ENCODE measurements at regions not wholly inside any gene's neighbourhood (a gene's known extent, or its start where the extent isn't known, plus 50 kb on each side); places are given as distances from the start of the nearest gene placed in this dataset.
"Not testable (repeated sequence)": the region's sequence is repeated elsewhere in the genome, so short reads cannot be mapped to it uniquely, and the experiment has no call there.

- no TSS peak for BruUV-seq (replicated peaks)
- TF ChIP-seq CTCF (conservative IDR thresholded peaks at IDR 0.05; ENCODE audit: low read depth, low read length) = no peak
- TF ChIP-seq EZH2 (IDR thresholded peaks at IDR 0.05; ENCODE audit: borderline replicate concordance, low read depth, low read length, poor library complexity, severe bottlenecking) = no peak
- no peak for DNase-seq (ENCODE audit: low spot score)
- Histone ChIP-seq H3K27ac (ENCODE audit: low read depth, low read length, poor library complexity, severe bottlenecking) (no peak overlapping the region), H3K4me3 (ENCODE audit: low read depth, low read length, poor library complexity, severe bottlenecking) (no peak overlapping the region), H3K27me3 (replicated peaks; ENCODE audit: insufficient read depth, low read depth, low read length, poor library complexity) (no peaks in the 10 kb centered on the region), H3K4me1 (ENCODE audit: insufficient read depth, low read length, poor library complexity, severe bottlenecking) (no peaks in the 10 kb centered on the region), H3K36me3 (ENCODE audit: insufficient read depth, low read length, poor library complexity, severe bottlenecking) (no peaks in the 10 kb centered on the region), H3K9me3 (ENCODE audit: low read depth, low read length, poor library complexity, severe bottlenecking) (no peaks in the 10 kb centered on the region)
- intact Hi-C loops (cut with micrococcal nuclease; ENCODE audit: unreplicated experiment) = no loop called here
- POLR2A ChIA-PET (ENCODE audit: low non-redundant PET) = no interaction called here
- CTCF ChIA-PET = interaction anchor here (0.8 kb wide), 1 partner anchor 1232 kb away, joined by 3 read pairs; no protein-coding TSS in a partner anchor
Measured at GRCh38 chr3:86772699-86773098, 218.2 kb downstream of the VGLL3 start.

- Histone ChIP-seq H3K4me3 (ENCODE audit: low read depth, low read length, poor library complexity, severe bottlenecking) (no peak overlapping the region), H3K27me3 (replicated peaks; ENCODE audit: insufficient read depth, low read depth, low read length, poor library complexity) (no peaks in the 10 kb centered on the region), H3K27ac (ENCODE audit: low read depth, low read length, poor library complexity, severe bottlenecking) (no peak overlapping the region), H3K9me3 (ENCODE audit: low read depth, low read length, poor library complexity, severe bottlenecking) (no peaks in the 10 kb centered on the region), H3K4me1 (ENCODE audit: insufficient read depth, low read length, poor library complexity, severe bottlenecking) (no peaks in the 10 kb centered on the region), H3K36me3 (ENCODE audit: insufficient read depth, low read length, poor library complexity, severe bottlenecking) (no peaks in the 10 kb centered on the region)
- BruUV-seq (replicated peaks) = no TSS peak
- TF ChIP-seq CTCF (conservative IDR thresholded peaks at IDR 0.05; ENCODE audit: low read depth, low read length) (no peak), EZH2 (IDR thresholded peaks at IDR 0.05; ENCODE audit: borderline replicate concordance, low read depth, low read length, poor library complexity, severe bottlenecking) (no peak)
- ChIA-PET CTCF (interaction anchor here (0.8 kb wide), 1 partner anchor 1233 kb away, joined by 3 read pairs; no protein-coding TSS in a partner anchor), POLR2A (ENCODE audit: low non-redundant PET) (no interaction called here)
- DNase-seq (ENCODE audit: low spot score) = no peak
- intact Hi-C loops (cut with micrococcal nuclease; ENCODE audit: unreplicated experiment) = no loop called here
Measured at GRCh38 chr3:86771741-86772512, 219.0 kb downstream of the VGLL3 start.

- intact Hi-C loops (cut with micrococcal nuclease; ENCODE audit: unreplicated experiment) = no loop called here
- ChIA-PET POLR2A (ENCODE audit: low non-redundant PET) (no interaction called here), CTCF (no interaction called here)
- no peaks in the 10 kb centered on the region for H3K27me3 ChIP-seq (replicated peaks; ENCODE audit: insufficient read depth, low read depth, low read length, poor library complexity)
- DNase-seq (ENCODE audit: low spot score) = no peak
- no TSS peak for BruUV-seq (replicated peaks)
- no peaks in the 10 kb centered on the region for H3K9me3 ChIP-seq (ENCODE audit: low read depth, low read length, poor library complexity, severe bottlenecking)
- no peak for TF ChIP-seq CTCF (conservative IDR thresholded peaks at IDR 0.05; ENCODE audit: low read depth, low read length)
- no peak for TF ChIP-seq EZH2 (IDR thresholded peaks at IDR 0.05; ENCODE audit: borderline replicate concordance, low read depth, low read length, poor library complexity, severe bottlenecking)
- H3K4me1 ChIP-seq (ENCODE audit: insufficient read depth, low read length, poor library complexity, severe bottlenecking) = no peaks in the 10 kb centered on the region
- no peak overlapping the region for H3K4me3 ChIP-seq (ENCODE audit: low read depth, low read length, poor library complexity, severe bottlenecking)
- H3K36me3 ChIP-seq (ENCODE audit: insufficient read depth, low read length, poor library complexity, severe bottlenecking) = no peaks in the 10 kb centered on the region
- no peak overlapping the region for H3K27ac ChIP-seq (ENCODE audit: low read depth, low read length, poor library complexity, severe bottlenecking)
Measured at GRCh38 chr3:86766331-86766730, 224.6 kb downstream of the VGLL3 start.

GRCh38 chr3:86757322-86758179 lies 233.4 kb downstream of the VGLL3 start:
- H3K27me3 ChIP-seq (replicated peaks; ENCODE audit: insufficient read depth, low read depth, low read length, poor library complexity); BruUV-seq (replicated peaks); DNase-seq (ENCODE audit: low spot score); H3K4me1 ChIP-seq (ENCODE audit: insufficient read depth, low read length, poor library complexity, severe bottlenecking); H3K4me3 ChIP-seq (ENCODE audit: low read depth, low read length, poor library complexity, severe bottlenecking); H3K9me3 ChIP-seq (ENCODE audit: low read depth, low read length, poor library complexity, severe bottlenecking); POLR2A ChIA-PET (ENCODE audit: low non-redundant PET); H3K27ac ChIP-seq (ENCODE audit: low read depth, low read length, poor library complexity, severe bottlenecking); intact Hi-C loops (cut with micrococcal nuclease; ENCODE audit: unreplicated experiment); CTCF ChIA-PET; H3K36me3 ChIP-seq (ENCODE audit: insufficient read depth, low read length, poor library complexity, severe bottlenecking): not testable (repeated sequence)
